ENCODE measurements at regions not wholly inside any gene's neighbourhood (a gene's known extent, or its start where the extent isn't known, plus 50 kb on each side); places are given as distances from the start of the nearest gene placed in this dataset.
A peak's percentile ranks its signal among the peaks of the same experiment; 100 is the strongest.

GRCh38 chr4:63787326-63787725 lies 621.9 kb downstream of the TECRL start:
- no peak overlapping the region for H3K4me2 ChIP-seq
- no peaks in the 10 kb centered on the region for H3K36me3 ChIP-seq (ENCODE audit: insufficient read depth)
- Mint-ChIP-seq H3K27ac (no peak overlapping the region), H3K36me3 (ENCODE audit: low read depth) (no peaks in the 10 kb centered on the region), H3K9me3 (no peaks in the 10 kb centered on the region), H3K4me3 (no peak overlapping the region), H3K4me1 (no peaks in the 10 kb centered on the region), H3K27me3 (ENCODE audit: insufficient read depth, low read depth, poor library complexity) (no peaks in the 10 kb centered on the region)
- H3K27ac ChIP-seq (ENCODE audit: low read depth), result no peak overlapping the region
- TF ChIP-seq ETS1 (IDR thresholded peaks at IDR 0.05) (no peak), ZNF114 (CRISPR knock-in tag; IDR thresholded peaks at IDR 0.05) (no peak), STAT1 (IDR thresholded peaks at IDR 0.05; ENCODE audit: unreplicated experiment) (no peak), JUNB (IDR thresholded peaks at IDR 0.05; ENCODE audit: unreplicated experiment) (no peak), EZH2 (IDR thresholded peaks at IDR 0.05; ENCODE audit: low read depth, unreplicated experiment) (no peak), EZH2phosphoT487 (IDR thresholded peaks at IDR 0.05; ENCODE audit: unreplicated experiment) (no peak), NANOG (IDR thresholded peaks at IDR 0.05; ENCODE audit: borderline replicate concordance) (no peak), POLR2AphosphoS5 (IDR thresholded peaks at IDR 0.05; ENCODE audit: low read depth) (no peak), ZNF462 (CRISPR knock-in tag; IDR thresholded peaks at IDR 0.05) (no peak), ZNF331 (CRISPR knock-in tag; IDR thresholded peaks at IDR 0.05; ENCODE audit: low read depth) (no peak), CREB1 (CRISPR knock-in tag; IDR thresholded peaks at IDR 0.05; ENCODE audit: low read depth) (no peak)
- TF ChIP-seq, protein P1, sequence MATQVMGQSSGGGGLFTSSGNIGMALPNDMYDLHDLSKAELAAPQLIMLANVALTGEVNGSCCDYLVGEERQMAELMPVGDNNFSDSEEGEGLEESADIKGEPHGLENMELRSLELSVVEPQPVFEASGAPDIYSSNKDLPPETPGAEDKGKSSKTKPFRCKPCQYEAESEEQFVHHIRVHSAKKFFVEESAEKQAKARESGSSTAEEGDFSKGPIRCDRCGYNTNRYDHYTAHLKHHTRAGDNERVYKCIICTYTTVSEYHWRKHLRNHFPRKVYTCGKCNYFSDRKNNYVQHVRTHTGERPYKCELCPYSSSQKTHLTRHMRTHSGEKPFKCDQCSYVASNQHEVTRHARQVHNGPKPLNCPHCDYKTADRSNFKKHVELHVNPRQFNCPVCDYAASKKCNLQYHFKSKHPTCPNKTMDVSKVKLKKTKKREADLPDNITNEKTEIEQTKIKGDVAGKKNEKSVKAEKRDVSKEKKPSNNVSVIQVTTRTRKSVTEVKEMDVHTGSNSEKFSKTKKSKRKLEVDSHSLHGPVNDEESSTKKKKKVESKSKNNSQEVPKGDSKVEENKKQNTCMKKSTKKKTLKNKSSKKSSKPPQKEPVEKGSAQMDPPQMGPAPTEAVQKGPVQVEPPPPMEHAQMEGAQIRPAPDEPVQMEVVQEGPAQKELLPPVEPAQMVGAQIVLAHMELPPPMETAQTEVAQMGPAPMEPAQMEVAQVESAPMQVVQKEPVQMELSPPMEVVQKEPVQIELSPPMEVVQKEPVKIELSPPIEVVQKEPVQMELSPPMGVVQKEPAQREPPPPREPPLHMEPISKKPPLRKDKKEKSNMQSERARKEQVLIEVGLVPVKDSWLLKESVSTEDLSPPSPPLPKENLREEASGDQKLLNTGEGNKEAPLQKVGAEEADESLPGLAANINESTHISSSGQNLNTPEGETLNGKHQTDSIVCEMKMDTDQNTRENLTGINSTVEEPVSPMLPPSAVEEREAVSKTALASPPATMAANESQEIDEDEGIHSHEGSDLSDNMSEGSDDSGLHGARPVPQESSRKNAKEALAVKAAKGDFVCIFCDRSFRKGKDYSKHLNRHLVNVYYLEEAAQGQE (IDR thresholded peaks at IDR 0.05; ENCODE audit: unreplicated experiment), result no peak
- TF ChIP-seq, protein P2, sequence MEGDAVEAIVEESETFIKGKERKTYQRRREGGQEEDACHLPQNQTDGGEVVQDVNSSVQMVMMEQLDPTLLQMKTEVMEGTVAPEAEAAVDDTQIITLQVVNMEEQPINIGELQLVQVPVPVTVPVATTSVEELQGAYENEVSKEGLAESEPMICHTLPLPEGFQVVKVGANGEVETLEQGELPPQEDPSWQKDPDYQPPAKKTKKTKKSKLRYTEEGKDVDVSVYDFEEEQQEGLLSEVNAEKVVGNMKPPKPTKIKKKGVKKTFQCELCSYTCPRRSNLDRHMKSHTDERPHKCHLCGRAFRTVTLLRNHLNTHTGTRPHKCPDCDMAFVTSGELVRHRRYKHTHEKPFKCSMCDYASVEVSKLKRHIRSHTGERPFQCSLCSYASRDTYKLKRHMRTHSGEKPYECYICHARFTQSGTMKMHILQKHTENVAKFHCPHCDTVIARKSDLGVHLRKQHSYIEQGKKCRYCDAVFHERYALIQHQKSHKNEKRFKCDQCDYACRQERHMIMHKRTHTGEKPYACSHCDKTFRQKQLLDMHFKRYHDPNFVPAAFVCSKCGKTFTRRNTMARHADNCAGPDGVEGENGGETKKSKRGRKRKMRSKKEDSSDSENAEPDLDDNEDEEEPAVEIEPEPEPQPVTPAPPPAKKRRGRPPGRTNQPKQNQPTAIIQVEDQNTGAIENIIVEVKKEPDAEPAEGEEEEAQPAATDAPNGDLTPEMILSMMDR (conservative IDR thresholded peaks at IDR 0.05; ENCODE audit: low read depth in 2 of 2), result no peak
- no peaks in the 10 kb centered on the region for H3K9me2 ChIP-seq (ENCODE audit: insufficient read depth)
- no peak overlapping the region for H3K4me3 ChIP-seq
- ATAC-seq (no peak; the same call in 1 of the 3 replicates), DNase-seq (ENCODE audit: low spot score) (peak; percentile 25)
- no peaks in the 10 kb centered on the region for H3F3A ChIP-seq (replicated peaks; ENCODE audit: low read depth)
- H4K20me1 ChIP-seq (replicated peaks; ENCODE audit: insufficient read depth), result no peaks in the 10 kb centered on the region
- H3K4me1 ChIP-seq (ENCODE audit: insufficient read depth), result no peaks in the 10 kb centered on the region
- H3K79me2 ChIP-seq (replicated peaks; ENCODE audit: insufficient read depth), result no peaks in the 10 kb centered on the region
- no peaks in the 10 kb centered on the region for H3K27me3 ChIP-seq (ENCODE audit: insufficient read depth)
- no peak overlapping the region for H2AFZ ChIP-seq
